Glomerular visceral epithelial cell (primary cell): ENCODE measurements at regions not wholly inside any gene's neighbourhood (a gene's known extent, or its start where the extent isn't known, plus 50 kb on each side); places are given as distances from the start of the nearest gene placed in this dataset.

ENCODE experiments used
- DNase-seq: peaks from one replicate; pipeline ENCODE4 v3.0.0-alpha.2; 2016; ENCODE audit errors: extremely low spot score

GRCh38 chr12:85632390-85632789 lies 203.8 kb downstream of the RASSF9 start:
- no peak for DNase-seq

DNA sequence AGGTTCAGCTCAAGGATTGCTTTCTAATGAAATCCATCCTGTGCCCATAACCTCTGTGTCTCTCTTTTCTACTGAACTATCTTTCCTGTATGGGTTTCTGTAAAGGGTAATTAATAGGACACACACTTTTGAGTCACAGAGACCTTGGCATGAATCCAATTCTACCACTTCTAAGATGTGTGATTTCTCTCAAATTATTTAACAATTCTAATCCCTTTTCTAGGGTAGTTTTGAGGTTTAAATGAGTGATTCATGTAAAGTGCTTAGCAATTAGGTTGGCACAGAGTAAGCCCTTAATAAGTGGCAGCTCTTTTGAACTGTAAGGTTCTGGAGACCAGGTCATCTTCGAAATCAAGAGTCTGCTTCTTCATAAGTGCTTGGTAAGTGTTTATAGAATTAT lies 202.7 kb downstream of the RASSF9 start:
- DNase-seq: peak; percentile 5

- DNase-seq: no peak
Measured at GRCh38 chr12:85639834-85640233, 196.4 kb downstream of the RASSF9 start.

GRCh38 chr12:85641796-85642195 lies 194.4 kb downstream of the RASSF9 start:
- no peak for DNase-seq

GRCh38 chr12:85642288-85642687 lies 193.9 kb downstream of the RASSF9 start:
- no peak for DNase-seq

DNA sequence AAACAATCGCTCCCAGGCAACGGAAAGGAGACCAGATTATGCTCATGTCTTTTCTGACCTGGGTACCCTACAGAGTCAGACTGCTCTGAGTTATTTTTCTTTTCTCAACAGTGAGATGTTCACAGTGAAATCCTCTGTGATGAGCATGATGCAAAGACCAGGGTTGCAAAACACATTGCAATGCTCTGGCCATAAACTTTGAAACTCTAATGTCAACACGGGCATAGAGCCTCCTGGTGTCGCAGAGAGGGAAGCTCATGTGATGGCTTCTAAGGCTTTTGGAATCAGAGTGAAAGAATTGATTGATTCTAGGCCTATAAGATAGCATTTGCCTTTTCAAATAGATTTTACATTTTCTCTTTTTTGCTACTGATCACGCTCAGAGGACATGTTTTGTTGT lies 193.4 kb downstream of the RASSF9 start:
- DNase-seq: no peak

DNA sequence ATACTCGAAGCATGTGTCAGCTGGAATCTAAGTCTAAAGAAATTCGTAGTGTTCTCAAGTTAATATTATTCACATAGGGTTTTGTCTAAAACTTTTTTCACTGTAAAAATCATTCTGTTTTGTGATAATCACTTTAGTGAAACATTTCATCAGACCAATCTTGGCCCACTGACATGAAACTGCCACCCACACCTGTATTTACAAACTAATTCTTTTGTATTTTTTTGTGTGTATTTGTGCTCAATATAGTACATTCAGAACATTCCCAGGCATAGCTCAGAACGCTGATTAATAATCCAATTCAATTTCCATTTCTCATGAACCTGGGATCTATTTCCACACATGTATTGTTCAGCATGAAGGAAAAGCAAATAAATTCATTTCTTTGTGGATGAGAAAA lies 191.7 kb downstream of the RASSF9 start:
- no peak for DNase-seq

GRCh38 chr12:85653731-85654455 lies 182.3 kb downstream of the RASSF9 start:
- no peak for DNase-seq

GRCh38 chr12:85654456-85654840 lies 181.8 kb downstream of the RASSF9 start:
- no peak for DNase-seq

- no peak for DNase-seq
Measured at GRCh38 chr12:85656561-85656960, 179.6 kb downstream of the RASSF9 start.

GRCh38 chr12:85657251-85657650 lies 179.0 kb downstream of the RASSF9 start:
- DNase-seq: no peak

GRCh38 chr12:85657836-85658630 lies 178.2 kb downstream of the RASSF9 start:
- DNase-seq: no peak

DNA sequence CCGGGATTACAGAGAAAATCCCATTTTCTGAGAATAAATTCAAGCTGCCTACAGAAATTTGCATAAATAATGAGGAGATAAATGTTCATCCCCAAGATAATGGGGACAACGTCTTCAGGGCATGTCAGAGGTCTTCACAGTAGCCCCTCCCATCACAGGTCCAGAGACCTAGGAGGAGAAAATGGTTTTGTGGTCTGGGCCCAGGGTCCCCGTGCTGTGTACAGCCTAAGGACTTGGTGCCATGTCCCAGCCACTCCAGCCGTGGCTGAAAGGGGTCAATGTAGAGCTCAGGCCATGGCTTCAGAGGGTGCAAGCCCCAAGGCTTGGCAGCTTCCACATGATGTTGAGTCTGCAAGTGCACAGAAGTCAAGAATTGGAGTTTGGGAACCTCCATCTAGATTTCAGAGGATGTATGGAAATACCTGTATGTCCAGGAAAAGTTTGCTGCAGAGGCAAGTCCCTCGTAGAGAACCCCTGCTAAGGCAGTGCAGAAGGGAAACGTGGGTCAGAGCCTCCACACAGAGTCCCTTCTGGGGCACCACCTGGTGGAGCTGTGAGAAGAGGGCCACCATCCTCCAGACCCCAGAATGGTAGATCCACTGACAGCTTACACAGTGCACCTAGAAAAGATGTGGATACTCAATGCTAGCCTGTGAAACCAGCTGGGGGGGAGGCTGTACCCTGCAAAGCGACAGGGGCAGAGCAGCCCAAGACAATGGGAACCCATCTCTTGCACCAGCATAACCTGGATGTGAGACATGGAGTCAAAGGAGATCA lies 176.3 kb downstream of the RASSF9 start:
- DNase-seq: no peak

- DNase-seq: no peak
Measured at GRCh38 chr12:85661461-85662206, 174.6 kb downstream of the RASSF9 start.

DNA sequence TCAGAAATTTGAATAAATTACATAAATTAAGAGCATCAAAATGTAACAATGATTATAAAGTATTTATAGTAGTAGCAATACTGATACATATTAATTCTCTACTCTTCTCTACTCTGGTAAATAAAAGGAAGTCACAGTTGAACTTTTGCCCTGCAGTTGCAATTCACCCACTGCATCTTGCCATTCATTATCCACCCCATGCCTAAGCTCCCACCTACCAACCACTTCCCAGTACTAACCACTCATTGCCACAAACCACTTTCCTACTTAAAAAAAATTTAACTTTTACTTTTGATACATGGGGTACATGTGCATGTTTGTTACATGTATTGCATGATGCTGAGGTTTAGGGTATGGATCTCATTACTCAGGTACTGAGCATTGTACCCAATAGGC lies 174.0 kb downstream of the RASSF9 start:
- DNase-seq: no peak

GRCh38 chr12:85663631-85664030 lies 172.6 kb downstream of the RASSF9 start:
- no peak for DNase-seq

- no peak for DNase-seq
Measured at GRCh38 chr12:85664429-85664828, 171.8 kb downstream of the RASSF9 start.

GRCh38 chr12:85669911-85670310 lies 166.3 kb downstream of the RASSF9 start:
- DNase-seq: no peak

DNA sequence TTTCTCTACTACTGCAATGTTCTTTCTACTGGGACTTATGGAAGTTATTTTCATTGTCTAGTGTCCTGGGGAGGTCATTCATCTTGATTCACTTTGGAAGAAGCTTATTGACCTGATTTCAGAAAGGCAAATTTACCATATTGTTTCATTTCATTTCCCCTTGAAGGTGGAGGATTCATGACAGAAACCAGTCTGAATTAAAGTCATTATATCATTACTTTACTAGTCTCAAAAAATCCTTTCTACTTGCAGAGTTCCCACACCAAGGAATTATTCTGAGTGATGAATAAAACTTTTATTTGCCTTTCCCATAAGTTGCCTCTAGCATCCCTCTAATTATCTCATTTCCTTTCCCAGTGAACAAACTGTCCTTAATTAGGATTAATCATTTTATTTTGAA lies 163.8 kb downstream of the RASSF9 start:
- no peak for DNase-seq

- no peak for DNase-seq
Measured at GRCh38 chr12:85673921-85674420, 162.2 kb downstream of the RASSF9 start.
